Erythroblast (primary cell): ENCODE measurements at regions not wholly inside any gene's neighbourhood (a gene's known extent, or its start where the extent isn't known, plus 50 kb on each side); places are given as distances from the start of the nearest gene placed in this dataset.

Experiments
- GATA1 ChIP-seq: IDR thresholded peaks from 2 replicates; pipeline ENCODE4 v1.6.1; 2011; ENCODE audit warnings: low read depth, mild to moderate bottlenecking, control low read depth, low read length, moderate library complexity
- POLR2A ChIP-seq: IDR thresholded peaks from 2 replicates; pipeline ENCODE4 v1.6.1; 2011; ENCODE audit warnings: mild to moderate bottlenecking, low read length

GRCh38 chr9:94182532-94182931, 76.6 kb upstream of the ZNF169 start:
- TF ChIP-seq GATA1 (no peak), POLR2A (no peak)
